ENCODE measurements at regions not wholly inside any gene's neighbourhood (a gene's known extent, or its start where the extent isn't known, plus 50 kb on each side); places are given as distances from the start of the nearest gene placed in this dataset.

- TF ChIP-seq CTCF (conservative IDR thresholded peaks at IDR 0.05; ENCODE audit: low read length) (no peak), EZH2phosphoT487 (IDR thresholded peaks at IDR 0.05; ENCODE audit: borderline replicate concordance, low read depth, low read length) (no peak)
These were observed 739.3 kb upstream of the FAM241A start for GRCh38 chr4:111405989-111406388.

Measured in OCI-LY7 (cell line).